H1 (cell line): ENCODE measurements at regions not wholly inside any gene's neighbourhood (a gene's known extent, or its start where the extent isn't known, plus 50 kb on each side); places are given as distances from the start of the nearest gene placed in this dataset.

Experiments
- CHD1 ChIP-seq: IDR thresholded peaks from 2 replicates; pipeline ENCODE4 v1.6.1; 2012; ENCODE audit warnings: low read depth, low read length, improper control_type of control experiment
- SIN3A ChIP-seq, 2 experiments: IDR thresholded peaks in 1 of 2; conservative IDR thresholded peaks in 1 of 2; 2 replicates each; pipeline ENCODE4 v1.6.1; 2011 to 2012; ENCODE audit warnings: low read length in 2 of 2, improper control_type of control experiment in 1 of 2, low read depth in 1 of 2, mild to moderate bottlenecking in 1 of 2
- TAF1 ChIP-seq: IDR thresholded peaks from 2 replicates; pipeline ENCODE4 v1.6.1; 2011; ENCODE audit warnings: mild to moderate bottlenecking, low read depth, low read length
- TBP ChIP-seq: IDR thresholded peaks from 2 replicates; pipeline ENCODE4 v1.6.1; 2011; ENCODE audit warnings: low read depth, low read length, improper control_type of control experiment
- YY1 ChIP-seq: IDR thresholded peaks from 2 replicates; pipeline ENCODE4 v1.6.1; 2011; ENCODE audit warnings: low read depth, mild to moderate bottlenecking, low read length
- TF ChIP-seq, protein P1 (sequence below): fragments of 300-600 bp; sonication (generic); IDR thresholded peaks from 2 replicates; pipeline ENCODE4 v1.7.1; 2012; ENCODE audit warnings: low read length, moderate library complexity, mild to moderate bottlenecking, inconsistent platforms; ENCODE audit not compliant: insufficient replicate concordance

DNA sequence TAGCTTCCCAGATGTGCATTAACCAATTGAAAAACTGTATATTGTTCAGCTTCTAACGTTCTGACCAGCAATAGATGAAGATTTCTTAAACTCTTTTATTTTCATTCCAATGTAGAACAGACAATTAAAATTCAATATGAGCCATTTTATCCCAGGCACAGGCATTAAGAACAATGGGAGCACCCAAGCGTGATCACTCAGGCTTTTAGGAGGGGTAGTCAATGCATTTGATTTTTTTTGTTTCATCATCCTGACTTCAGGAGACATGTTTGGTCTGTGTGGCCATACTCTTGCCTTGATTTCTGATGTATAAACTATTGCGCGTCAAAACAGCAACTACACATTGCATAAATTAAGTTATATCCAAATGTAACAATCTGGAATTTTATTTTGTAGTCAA lies 653.0 kb upstream of the RORB start (continued):
- TF ChIP-seq, protein P1, sequence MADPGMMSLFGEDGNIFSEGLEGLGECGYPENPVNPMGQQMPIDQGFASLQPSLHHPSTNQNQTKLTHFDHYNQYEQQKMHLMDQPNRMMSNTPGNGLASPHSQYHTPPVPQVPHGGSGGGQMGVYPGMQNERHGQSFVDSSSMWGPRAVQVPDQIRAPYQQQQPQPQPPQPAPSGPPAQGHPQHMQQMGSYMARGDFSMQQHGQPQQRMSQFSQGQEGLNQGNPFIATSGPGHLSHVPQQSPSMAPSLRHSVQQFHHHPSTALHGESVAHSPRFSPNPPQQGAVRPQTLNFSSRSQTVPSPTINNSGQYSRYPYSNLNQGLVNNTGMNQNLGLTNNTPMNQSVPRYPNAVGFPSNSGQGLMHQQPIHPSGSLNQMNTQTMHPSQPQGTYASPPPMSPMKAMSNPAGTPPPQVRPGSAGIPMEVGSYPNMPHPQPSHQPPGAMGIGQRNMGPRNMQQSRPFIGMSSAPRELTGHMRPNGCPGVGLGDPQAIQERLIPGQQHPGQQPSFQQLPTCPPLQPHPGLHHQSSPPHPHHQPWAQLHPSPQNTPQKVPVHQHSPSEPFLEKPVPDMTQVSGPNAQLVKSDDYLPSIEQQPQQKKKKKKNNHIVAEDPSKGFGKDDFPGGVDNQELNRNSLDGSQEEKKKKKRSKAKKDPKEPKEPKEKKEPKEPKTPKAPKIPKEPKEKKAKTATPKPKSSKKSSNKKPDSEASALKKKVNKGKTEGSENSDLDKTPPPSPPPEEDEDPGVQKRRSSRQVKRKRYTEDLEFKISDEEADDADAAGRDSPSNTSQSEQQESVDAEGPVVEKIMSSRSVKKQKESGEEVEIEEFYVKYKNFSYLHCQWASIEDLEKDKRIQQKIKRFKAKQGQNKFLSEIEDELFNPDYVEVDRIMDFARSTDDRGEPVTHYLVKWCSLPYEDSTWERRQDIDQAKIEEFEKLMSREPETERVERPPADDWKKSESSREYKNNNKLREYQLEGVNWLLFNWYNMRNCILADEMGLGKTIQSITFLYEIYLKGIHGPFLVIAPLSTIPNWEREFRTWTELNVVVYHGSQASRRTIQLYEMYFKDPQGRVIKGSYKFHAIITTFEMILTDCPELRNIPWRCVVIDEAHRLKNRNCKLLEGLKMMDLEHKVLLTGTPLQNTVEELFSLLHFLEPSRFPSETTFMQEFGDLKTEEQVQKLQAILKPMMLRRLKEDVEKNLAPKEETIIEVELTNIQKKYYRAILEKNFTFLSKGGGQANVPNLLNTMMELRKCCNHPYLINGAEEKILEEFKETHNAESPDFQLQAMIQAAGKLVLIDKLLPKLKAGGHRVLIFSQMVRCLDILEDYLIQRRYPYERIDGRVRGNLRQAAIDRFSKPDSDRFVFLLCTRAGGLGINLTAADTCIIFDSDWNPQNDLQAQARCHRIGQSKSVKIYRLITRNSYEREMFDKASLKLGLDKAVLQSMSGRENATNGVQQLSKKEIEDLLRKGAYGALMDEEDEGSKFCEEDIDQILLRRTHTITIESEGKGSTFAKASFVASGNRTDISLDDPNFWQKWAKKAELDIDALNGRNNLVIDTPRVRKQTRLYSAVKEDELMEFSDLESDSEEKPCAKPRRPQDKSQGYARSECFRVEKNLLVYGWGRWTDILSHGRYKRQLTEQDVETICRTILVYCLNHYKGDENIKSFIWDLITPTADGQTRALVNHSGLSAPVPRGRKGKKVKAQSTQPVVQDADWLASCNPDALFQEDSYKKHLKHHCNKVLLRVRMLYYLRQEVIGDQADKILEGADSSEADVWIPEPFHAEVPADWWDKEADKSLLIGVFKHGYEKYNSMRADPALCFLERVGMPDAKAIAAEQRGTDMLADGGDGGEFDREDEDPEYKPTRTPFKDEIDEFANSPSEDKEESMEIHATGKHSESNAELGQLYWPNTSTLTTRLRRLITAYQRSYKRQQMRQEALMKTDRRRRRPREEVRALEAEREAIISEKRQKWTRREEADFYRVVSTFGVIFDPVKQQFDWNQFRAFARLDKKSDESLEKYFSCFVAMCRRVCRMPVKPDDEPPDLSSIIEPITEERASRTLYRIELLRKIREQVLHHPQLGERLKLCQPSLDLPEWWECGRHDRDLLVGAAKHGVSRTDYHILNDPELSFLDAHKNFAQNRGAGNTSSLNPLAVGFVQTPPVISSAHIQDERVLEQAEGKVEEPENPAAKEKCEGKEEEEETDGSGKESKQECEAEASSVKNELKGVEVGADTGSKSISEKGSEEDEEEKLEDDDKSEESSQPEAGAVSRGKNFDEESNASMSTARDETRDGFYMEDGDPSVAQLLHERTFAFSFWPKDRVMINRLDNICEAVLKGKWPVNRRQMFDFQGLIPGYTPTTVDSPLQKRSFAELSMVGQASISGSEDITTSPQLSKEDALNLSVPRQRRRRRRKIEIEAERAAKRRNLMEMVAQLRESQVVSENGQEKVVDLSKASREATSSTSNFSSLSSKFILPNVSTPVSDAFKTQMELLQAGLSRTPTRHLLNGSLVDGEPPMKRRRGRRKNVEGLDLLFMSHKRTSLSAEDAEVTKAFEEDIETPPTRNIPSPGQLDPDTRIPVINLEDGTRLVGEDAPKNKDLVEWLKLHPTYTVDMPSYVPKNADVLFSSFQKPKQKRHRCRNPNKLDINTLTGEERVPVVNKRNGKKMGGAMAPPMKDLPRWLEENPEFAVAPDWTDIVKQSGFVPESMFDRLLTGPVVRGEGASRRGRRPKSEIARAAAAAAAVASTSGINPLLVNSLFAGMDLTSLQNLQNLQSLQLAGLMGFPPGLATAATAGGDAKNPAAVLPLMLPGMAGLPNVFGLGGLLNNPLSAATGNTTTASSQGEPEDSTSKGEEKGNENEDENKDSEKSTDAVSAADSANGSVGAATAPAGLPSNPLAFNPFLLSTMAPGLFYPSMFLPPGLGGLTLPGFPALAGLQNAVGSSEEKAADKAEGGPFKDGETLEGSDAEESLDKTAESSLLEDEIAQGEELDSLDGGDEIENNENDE: no peak
- no peak for TF ChIP-seq TBP
- no peak for TF ChIP-seq TAF1
- no peak for TF ChIP-seq SIN3A (conservative IDR thresholded peaks at IDR 0.05 in 1 of 2, IDR thresholded peaks at IDR 0.05 in 1 of 2; ENCODE audit: low read depth in 1 of 2, low read length in 2 of 2)
- TF ChIP-seq YY1: no peak
- no peak for TF ChIP-seq CHD1
